Fibroblast of skin of left quadriceps (primary cell): ENCODE measurements at regions not wholly inside any gene's neighbourhood (a gene's known extent, or its start where the extent isn't known, plus 50 kb on each side); places are given as distances from the start of the nearest gene placed in this dataset.

ENCODE experiments used
- DNase-seq, 2 experiments: peaks; one replicate each; pipeline ENCODE4 v3.0.0-alpha.2; 2013; ENCODE audit warnings: low read depth in 2 of 2

DNA sequence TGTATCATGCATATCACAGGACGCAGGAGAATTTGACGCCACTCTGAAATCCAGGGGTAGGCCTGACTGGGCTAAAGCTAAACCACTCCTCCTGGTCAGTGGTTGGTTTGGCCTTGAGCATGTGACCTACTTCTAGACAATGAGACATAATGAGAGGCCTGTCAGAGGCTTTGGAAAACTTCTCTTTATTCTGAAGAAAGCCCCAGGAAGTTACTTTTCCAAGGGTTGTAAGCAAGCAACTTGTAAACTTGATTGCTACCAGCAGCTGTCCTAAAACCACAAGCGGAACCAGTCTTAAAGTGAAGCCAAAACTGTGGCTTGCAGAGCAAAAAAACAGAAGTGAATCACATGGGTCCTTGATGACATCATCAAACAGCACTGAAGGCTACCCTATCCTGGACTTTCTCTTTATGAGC, 138.2 kb upstream of the COX10 start:
- DNase-seq = peak; percentile 15 to 32

DNA sequence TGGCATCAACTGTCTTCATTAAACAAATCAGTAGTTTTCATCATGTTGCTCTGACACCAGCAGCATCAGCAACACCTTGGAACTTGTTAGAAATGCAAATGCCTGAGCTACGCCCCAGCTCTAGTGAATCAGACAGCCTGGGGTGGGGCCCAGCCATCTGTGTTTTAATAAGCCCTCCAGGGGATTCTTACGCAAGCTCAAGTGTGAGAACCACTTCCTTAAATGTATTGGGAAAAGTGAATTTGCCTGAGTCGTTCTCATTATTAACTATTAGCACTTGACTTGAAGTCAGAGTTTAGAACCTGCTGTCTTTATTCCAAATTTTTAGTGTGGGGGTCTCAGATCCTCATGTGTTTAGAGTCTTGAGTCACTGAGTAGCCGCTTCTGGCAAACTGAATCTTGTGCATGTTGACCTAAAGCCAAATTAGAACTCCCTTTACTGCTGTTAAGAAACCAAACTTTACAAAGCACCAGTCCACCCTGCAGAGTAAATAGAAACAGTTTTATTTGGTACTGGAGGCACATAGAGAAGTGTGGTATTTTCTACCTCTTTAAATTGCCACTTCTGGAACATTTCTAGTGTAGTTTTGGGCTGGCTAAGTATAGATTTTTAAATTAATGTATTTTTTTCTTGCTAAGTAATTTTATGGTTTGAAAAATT, 137.4 kb upstream of the COX10 start:
- DNase-seq = peak; percentile 39 to 49

DNA sequence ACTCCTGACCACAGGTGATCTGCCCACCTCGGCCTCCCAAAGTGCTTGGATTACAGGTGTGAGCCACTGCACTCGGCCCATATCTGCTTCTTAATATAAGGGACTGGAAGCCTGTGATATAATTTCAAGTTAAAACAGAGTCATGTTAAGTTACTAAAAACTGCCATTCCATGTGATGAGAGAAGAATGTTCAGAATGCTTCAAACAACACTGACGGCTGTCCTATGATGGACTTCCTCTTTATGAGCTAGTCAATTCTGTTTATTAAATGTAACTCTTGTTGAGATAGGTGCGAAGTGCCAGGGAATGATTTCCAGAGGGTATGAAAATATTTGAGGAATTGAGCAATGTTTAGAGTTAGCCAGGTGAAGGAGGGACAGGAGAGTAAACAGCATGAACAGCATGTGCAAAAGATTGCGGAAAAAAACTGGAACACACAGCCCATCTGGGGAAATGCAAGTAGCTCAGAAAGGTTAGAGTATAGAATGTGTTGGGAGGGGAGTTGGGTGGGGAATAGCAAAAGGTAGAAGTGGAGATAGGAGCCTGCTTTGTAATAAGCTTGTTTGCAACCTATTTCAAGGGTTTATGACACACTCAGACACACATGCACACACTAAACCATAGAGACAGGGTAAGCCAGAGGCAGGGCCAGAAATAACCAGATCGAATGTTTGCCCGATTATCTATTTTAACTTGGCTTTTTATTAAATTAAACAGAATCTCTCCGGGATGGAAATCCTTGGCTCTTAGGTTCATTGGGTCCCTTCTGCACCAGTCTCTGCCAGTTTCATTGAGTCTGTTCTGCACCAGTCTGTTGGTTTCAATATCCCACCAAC, 135.6 kb upstream of the COX10 start:
- DNase-seq = no peak

DNA sequence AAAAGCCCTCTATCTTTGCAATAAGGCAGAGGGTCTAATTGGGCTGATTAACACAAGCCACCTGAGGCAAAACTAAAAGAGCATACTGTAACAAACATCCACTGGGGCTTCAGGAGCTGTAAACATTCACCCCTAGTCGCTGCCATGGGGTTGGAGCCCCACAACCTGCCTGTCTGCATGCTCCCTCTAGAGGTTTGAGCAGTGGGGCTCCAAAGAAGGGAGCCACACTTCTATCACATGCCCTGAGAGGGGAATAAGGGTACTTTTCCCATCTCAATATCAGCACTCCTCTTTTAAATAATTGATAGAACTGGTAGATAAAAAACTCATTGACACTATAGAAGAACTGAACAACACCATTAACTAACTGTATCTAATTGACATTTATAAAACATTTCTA, 130.1 kb upstream of the COX10 start:
- DNase-seq = no peak

DNA sequence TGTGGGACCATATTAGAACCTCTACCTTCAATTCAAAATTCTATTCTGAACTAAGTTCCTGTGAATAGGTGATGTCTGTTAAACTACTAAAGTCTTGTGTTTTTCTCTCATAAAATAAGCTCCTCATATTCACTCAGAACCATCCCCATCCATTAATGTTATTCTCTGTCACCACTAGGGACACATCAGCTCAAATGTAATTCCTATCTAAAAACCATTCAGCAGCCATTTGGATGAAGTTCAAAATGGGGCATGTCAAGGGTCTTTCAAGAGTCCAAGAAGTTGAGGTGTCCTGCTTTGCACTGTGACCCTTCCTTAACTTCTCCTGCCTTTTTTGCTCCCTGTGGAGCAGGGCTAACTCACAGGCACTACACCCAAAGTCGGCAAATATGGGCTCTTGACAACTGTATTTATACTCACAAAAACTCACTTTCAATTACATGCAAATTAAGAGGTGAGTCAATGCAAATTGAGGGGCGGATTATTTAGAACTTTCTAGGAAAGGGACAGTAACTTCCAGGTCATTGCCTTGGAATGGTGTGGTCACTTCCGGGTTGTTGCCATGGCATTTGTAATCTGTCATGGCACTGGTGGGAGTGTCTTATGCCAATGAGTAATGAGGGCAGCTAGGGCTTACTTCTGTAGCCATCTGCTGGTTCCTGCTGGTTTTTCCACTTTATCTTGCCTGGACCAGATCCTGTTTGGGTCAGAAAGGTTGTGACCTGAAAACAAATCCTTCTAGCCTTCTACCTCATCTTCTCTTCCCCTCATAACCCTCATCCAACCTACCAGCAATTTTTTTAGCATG, 128.2 kb upstream of the COX10 start:
- DNase-seq = no peak

DNA sequence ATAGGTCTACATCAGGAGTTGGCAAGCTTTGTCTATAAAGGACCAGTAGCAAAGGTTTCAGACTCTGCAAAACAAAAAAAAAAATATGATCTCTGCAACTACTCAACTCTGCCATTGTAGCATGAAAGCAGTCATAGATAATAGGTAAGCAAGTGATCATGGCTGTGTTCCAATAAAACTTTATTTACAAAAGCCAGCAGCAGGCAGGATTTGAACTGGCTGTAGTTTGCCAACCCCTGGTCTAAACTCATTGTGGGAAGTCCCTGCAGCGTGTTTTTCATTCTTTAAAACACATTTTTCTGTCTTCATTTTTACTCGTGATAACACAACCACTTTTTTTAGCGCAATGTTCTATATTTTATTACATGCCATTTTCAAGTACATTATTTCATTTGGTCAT, 127.5 kb upstream of the COX10 start:
- no peak for DNase-seq

DNA sequence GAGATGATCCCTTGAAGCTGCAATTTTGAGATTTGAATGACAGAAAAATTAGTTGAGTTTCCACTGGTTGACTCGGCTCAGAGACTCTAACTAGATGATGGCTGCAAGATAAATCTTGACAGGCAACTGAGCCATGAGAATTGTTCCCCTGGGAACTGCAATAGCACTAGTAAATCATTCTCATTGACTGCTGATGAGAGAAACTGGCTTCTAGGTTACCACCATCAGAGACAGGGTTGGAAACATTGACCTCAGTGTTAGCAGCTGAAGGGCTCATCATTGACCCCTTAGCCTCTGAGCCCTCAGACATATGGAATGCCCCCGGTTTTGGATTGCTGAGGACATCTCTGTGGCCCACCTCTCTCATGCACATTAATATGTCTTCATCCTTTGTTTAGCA, 125.4 kb upstream of the COX10 start:
- DNase-seq = no peak

DNA sequence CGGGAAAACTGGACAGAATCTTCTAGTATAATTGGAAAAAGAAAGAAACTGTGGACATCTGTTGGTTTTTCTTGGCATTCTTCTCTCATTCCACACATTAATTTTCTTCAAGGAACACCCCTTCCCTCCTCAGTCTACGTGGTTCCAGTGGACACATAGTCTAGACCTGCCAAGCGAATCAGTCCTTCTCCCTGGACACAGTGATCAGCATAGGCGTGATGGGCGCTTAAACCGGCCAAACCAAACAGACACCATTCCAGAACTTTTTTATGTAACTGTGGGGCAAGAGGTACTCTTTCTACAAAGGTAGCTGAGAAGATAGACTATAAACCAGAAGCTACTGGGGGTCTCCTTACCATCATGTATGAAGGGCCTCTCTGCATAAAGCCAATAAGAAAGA, 121.8 kb upstream of the COX10 start:
- DNase-seq = no peak

DNA sequence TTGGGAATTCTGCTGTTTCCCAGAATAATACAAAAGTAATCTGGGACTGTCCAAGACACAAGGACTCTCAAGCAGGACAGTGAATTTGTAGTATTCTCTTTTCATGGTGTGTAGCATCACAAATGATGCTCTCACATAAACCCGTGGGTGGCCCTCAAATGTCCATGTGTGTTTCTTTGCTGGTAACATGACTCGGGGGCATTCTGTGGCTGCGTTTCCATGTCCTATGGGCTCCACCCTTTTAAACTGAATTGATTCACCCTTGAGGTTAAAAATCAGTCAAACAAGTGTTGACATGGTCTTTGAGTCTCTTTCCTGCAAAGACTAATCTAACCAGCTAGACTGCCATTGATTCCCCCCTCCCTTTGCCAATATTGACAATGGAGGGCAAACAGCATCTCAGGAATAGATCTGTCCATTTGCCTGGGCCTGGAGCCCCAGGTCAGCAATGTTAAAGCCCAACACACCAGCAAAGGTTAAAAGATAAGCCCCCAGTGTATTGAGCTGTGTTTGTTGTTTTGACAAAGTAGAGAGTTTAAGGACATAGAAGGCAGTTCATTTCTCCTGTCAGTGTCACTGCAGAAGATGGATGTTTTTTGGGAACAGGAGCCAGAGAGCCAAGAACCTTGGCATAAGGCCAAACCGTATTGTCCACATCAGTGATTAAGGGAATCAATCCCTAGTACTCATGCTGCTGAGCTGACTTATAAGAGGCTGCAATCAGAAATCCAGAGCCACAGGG, 117.1 kb upstream of the COX10 start:
- DNase-seq = no peak

DNA sequence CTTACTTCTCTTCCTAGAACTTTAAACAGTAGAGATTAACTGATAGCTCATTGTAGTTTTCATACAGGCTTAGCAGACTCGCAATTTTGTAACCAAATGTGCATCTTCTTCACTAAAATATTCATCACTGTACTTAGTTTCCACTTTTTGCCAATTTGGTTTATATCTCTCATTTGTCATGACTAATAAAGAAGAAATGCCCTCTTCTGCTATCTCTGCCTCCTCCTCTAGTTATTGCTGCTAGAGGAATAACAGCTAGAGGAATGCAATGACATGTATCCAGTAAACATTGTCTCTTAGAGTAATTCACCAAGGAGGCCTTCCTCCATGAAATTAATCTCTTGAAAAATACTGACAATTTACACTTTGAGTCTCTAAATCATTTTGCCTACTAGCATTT, 115.5 kb upstream of the COX10 start:
- DNase-seq = peak; percentile 18 to 20

DNA sequence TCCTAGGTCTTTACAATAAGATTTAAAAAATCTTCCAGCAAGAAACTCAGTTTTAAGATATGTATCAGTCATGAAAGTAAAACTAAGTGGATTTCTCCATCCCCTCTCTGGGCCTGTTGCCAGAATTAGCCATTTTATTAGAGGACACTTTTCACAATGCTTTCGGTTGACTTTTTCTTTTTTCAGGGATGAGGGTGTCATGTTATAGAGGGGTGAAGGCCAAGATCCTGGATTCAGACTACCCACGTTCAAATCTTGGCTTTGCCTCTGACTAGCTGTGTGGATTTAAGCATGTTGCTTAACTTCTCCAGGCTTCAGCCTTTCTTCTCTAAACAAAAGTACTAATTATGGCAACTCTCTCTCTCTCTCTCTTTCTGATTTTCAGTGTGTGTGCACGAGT, 111.7 kb upstream of the COX10 start:
- DNase-seq = peak; percentile 5 to 24

DNA sequence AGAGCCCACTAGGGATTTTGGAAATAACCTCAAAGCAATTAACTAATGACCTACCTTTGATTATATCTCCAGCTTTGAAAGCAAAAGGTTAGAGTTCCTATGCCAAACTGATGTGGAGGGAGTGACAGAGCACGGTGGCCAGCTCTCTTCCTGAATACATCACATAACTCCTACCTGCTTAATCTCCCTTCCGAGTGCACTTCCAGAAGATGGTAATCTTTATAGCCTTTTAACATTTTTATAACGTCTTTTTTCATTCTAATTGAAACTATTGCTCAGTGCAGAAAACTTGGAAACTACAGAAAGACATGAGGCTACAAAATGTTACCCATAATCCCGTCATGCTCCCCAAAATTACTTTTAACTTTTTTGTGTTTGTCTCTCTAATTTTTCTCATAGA, 110.5 kb upstream of the COX10 start:
- no peak for DNase-seq

DNA sequence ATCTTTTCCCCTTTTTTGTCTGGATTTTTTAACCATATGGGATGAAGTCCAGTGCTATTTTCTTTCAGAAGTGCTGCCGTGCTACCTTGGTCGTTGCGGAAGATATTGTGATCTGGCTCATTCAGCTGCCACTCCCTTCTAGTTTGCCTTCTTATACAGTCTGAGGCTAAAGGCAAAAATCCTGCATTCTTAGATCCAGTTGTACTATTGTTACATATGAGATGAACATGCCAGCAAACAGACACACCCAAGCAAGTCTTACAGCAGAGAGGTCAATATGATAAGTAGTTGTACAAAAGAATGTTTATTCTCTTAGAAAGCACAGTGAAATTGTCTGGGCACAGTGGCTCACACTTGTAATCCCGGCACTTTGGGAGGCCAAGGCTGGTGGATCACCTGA, 108.0 kb upstream of the COX10 start:
- DNase-seq = no peak

DNA sequence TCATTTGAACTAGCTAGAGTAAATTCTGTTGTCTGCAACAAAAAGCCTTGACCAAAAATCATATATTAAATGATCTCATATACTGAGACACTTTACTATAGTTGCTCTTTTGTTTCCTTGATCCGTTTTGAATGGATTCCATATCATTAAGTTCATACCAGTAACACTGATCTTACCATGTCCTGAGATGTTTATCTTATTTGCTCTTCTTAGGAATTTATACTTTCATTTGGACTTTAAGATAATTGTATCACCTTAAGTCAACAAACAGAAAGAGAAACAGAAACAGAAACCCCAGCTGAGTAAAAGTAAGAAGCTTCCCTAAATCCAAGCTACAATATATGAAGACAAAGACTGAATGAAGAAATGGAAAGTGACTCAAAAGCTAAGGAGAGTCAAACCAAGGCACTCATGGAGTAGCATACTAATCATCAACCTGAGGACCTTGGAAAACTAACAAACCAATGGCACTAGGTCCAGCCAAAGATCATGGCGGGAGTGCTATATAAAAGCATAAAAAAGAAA, 106.5 kb upstream of the COX10 start:
- DNase-seq = no peak

DNA sequence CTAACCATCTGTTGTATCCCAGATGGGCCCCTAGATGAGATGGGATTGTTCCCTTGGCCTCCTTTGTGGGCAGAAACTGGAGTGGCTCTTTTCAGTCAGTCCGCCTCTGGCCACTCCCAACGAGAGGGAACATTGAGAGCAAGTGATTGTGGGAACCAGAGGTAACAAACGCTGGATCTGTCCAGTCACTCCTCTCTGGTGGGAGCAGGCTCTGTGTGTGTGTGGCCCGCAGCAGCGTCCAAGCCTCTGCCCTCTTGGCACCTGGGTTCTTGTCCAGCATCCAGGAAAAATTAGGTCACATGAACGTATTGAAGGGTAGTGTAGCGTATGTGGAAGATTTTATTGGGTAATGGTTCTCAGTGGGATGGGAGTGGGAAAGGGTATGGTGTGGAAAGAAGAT, 101.9 kb upstream of the COX10 start:
- DNase-seq = no peak

DNA sequence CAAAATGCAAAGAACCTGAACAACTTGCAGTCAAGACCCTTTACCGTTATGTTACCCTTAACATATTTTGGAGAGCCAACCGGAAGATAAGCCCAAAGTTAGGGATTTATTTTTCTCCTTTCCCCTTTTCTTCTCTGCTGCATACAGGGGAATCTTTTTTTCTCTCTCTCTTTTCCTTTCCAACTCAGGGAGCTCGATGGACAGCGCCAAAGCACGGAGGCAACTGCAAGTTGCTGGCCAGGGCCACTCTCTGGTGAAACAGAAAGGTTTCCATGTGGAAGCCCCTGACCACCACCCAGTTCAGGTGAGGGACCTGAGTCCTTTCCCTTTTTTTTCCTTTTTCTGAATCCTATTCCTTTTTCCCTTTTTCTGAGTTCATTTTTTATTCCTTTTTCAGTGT, 98.8 kb upstream of the COX10 start:
- no peak for DNase-seq

DNA sequence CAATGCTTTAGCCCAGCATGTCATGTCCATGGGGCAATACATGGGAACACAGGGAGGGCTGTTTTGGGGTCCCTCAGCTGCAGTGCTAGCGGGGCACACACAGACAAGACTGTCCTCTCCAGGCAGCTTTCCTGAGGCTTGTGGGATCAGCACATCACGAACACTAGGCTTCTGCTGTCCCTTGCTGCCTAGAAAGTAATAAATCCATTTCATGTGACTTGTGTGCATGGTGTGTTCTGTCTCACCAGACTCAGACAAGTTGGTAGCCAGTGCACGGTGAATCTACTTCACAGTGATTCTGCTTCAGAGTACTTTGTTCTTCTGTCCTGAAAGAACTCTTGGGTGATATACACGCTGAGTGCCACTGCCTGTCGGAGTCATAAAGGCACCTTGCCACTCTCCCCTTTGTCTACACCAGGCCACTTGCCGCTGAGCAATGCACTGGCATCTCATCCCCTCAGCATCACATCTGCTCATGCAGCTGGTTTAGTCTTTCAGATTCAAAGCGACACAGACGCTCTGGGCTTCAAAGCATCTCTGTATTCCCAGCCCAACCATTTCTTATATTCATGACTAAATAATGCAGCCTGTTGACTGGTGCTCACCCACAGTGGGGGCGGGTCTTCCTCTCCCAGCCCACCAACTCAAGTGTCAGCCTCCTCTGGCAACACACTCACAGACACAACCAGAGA, 95.2 kb upstream of the COX10 start:
- no peak for DNase-seq

DNA sequence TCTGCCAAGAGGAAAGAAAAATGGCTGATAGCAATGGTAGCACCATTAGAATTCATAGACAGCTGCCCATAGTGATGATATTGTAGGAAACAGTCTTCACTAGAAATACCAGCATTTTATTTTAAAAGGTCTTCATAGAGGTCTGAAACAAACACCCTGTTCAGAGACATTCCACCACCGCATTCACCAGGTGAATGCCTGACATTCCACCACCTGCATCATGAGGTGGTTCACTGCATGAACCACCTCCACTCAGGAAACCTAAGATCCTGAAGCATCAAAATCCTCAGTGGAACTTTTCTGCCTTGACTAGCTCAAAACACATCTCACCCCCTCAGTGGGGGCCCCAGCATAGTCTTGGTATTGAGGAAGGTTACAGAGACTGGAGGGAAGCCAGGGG, 91.5 kb upstream of the COX10 start:
- DNase-seq = no peak

DNA sequence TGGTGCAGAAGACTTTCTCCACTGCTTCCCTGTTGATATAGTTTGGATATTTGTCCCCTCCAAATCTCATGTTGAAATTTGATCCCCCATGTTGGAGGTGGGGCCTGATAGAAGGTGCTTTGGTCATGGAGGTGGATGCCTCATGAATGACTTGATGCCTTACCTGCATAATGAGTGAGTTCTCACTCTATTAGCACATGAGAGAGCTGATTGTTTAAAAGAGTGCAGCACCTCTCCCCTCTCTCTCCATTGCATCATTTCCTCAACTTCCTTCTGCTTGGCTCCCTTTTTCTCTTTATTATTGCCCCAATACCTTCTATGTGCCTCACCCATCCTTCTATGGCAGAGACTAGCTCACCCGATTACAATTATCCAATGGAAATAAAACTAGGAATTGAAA, 90.8 kb upstream of the COX10 start:
- DNase-seq = no peak

DNA sequence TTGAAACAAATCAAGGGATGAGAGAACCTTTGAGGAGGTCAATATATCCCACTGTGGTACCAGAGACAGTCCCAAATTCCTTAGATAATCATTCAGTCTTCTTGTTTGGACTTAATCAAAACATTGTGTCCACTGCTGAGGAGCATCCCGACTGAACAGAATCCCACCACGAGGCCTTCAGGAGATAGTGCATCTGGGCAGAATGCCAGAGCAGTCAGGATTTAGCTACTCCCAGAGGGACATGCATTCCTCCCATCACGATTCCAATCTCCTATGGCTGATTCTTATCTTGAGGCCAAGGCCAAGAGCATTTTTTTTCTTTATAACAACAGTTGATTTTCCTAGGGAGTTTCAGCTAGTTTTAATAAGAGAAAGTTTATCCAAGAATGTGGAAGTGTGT, 87.4 kb upstream of the COX10 start:
- DNase-seq = peak in 1 of 2 experiments; percentile 20

DNA sequence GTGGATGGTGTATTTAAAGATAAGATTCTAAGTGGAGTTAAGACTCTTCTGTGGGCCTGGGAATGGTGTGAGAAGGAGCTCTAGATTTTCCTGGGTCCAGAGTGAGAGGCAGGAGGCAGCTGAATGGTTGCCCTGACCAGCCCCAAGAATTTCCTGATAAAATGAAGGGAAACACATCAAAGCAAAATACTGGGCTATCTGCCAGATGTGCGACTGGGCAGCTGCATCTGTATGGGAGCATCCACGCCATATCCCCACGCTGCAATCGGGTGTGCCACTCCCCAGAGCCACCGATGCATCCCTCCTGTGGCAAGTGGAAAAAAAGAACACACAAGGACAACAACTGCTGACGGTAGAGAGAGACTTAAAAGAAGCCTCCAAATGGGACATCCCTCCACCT, 84.3 kb upstream of the COX10 start:
- DNase-seq = no peak
